Activated CD8-positive, alpha-beta memory T cell treated with anti-CD3 and anti-CD28 coated beads, Interleukin-2, amount 50 U/mL, for 1 hour (primary cell): ENCODE measurements at regions not wholly inside any gene's neighbourhood (a gene's known extent, or its start where the extent isn't known, plus 50 kb on each side); places are given as distances from the start of the nearest gene placed in this dataset.

Source experiments
- DNase-seq: peaks from one replicate; pipeline ENCODE4 v3.0.0-alpha.2; 2020; ENCODE audit errors: extremely low read depth

GRCh38 chr9:80233102-80233843 lies 661.5 kb downstream of the TLE4 start:
- no peak for DNase-seq

- no peak for DNase-seq
Observed at GRCh38 chr9:80231318-80232236, 659.8 kb downstream of the TLE4 start.

GRCh38 chr9:80223897-80224296 lies 652.1 kb downstream of the TLE4 start:
- no peak for DNase-seq

- no peak for DNase-seq
Observed at GRCh38 chr9:80222466-80223169, 650.9 kb downstream of the TLE4 start.

- no peak for DNase-seq
Observed at GRCh38 chr9:80218328-80218727, 646.6 kb downstream of the TLE4 start.

GRCh38 chr9:80213613-80214012 lies 641.8 kb downstream of the TLE4 start:
- DNase-seq: no peak

GRCh38 chr9:80208696-80209095 lies 636.9 kb downstream of the TLE4 start:
- no peak for DNase-seq

GRCh38 chr9:80204054-80204453 lies 632.3 kb downstream of the TLE4 start:
- no peak for DNase-seq

- DNase-seq: no peak
Observed at GRCh38 chr9:80197661-80198060, 625.9 kb downstream of the TLE4 start.

GRCh38 chr9:80191108-80191507 lies 619.3 kb downstream of the TLE4 start:
- no peak for DNase-seq

- no peak for DNase-seq
Observed at GRCh38 chr9:80188579-80188978, 616.8 kb downstream of the TLE4 start.

- no peak for DNase-seq
Observed at GRCh38 chr9:80185112-80185738, 613.5 kb downstream of the TLE4 start.

GRCh38 chr9:80177949-80178480 lies 606.2 kb downstream of the TLE4 start:
- no peak for DNase-seq

GRCh38 chr9:80175286-80176150 lies 603.8 kb downstream of the TLE4 start:
- no peak for DNase-seq

GRCh38 chr9:80163889-80164288 lies 592.1 kb downstream of the TLE4 start:
- no peak for DNase-seq

- no peak for DNase-seq
Observed at GRCh38 chr9:80158554-80159170, 586.9 kb downstream of the TLE4 start.

- DNase-seq: no peak
Observed at GRCh38 chr9:80158131-80158530, 586.4 kb downstream of the TLE4 start.

GRCh38 chr9:80157561-80157983 lies 585.8 kb downstream of the TLE4 start:
- no peak for DNase-seq

GRCh38 chr9:80156756-80157472 lies 585.1 kb downstream of the TLE4 start:
- DNase-seq: no peak
